ENCODE measurements at regions not wholly inside any gene's neighbourhood (a gene's known extent, or its start where the extent isn't known, plus 50 kb on each side); places are given as distances from the start of the nearest gene placed in this dataset.

GRCh38 chr2:2619995-2620394 lies 288.9 kb upstream of the MYT1L start:
- no peak overlapping the region for H4K8ac ChIP-seq (ENCODE audit: extremely low read depth, insufficient read depth, low read length)
- ChIA-PET CTCF (ENCODE audit: partially characterized antibody) (interaction anchor here (1.5 kb wide), 1 partner anchor 15 kb away, joined by 4 read pairs; no protein-coding TSS in a partner anchor), POLR2A (ENCODE audit: partially characterized antibody) (no interaction called here)
- H2BK120ac ChIP-seq (replicated peaks; ENCODE audit: low read depth, low read length), result no peak overlapping the region
- no peak overlapping the region for H4K91ac ChIP-seq (replicated peaks; ENCODE audit: insufficient read length, low read length)
- DNase-seq (ENCODE audit: low read depth in 1 of 2, low spot score in 2 of 2) (no peak), FAIRE-seq (no peak)
- no peak overlapping the region for H3K4me2 ChIP-seq (ENCODE audit: insufficient read depth in 1 of 2, low read depth in 2 of 2, low read length in 2 of 2)
- no peaks in the 10 kb centered on the region for H3K4me1 ChIP-seq (replicated peaks in 1 of 4; ENCODE audit: control insufficient read depth in 3 of 4, insufficient read depth in 4 of 4, low read length in 3 of 4)
- no peak overlapping the region for H3K14ac ChIP-seq (ENCODE audit: insufficient read length)
- TF ChIP-seq USF2 (IDR thresholded peaks at IDR 0.05; ENCODE audit: low read length) (no peak), POLR2A (IDR thresholded peaks at IDR 0.05; ENCODE audit: control extremely low read depth in 1 of 2, low read depth in 2 of 2, low read length in 2 of 2) (no peak), FOSL1 (IDR thresholded peaks at IDR 0.05; ENCODE audit: insufficient read depth, low read depth, low read length) (no peak)
- H2AK5ac ChIP-seq (ENCODE audit: low read depth, low read length), result no peak overlapping the region
- no peaks in the 10 kb centered on the region for H3K23me2 ChIP-seq (ENCODE audit: low read depth, low read length)
- H3K56ac ChIP-seq (replicated peaks; ENCODE audit: insufficient read length, low read depth, low read length), result no peak overlapping the region
- no peak overlapping the region for H2BK12ac ChIP-seq (ENCODE audit: low read depth, low read length)
- no peaks in the 10 kb centered on the region for H3K79me1 ChIP-seq (ENCODE audit: low read depth, low read length)
- H3K27me3 ChIP-seq (replicated peaks in 1 of 4; ENCODE audit: control insufficient read depth in 3 of 4, extremely low read depth in 1 of 4, insufficient read depth in 3 of 4, low read length in 3 of 4), result no peaks in the 10 kb centered on the region
- H4K5ac ChIP-seq (ENCODE audit: insufficient read length, low read depth, low read length), result no peak overlapping the region
- H3K4me3 ChIP-seq (ENCODE audit: extremely low read depth in 1 of 4, insufficient read depth in 2 of 4, low read depth in 3 of 4, low read length in 4 of 4), result no peak overlapping the region
- H3K9me3 ChIP-seq (ENCODE audit: insufficient read depth in 2 of 2, low read depth in 1 of 2, low read length in 1 of 2), result no peaks in the 10 kb centered on the region
- H2BK15ac ChIP-seq (ENCODE audit: low read length), result no peak overlapping the region
- no peak overlapping the region for H3K23ac ChIP-seq (ENCODE audit: insufficient read length)
- no peaks in the 10 kb centered on the region for H3K36me3 ChIP-seq (ENCODE audit: control insufficient read depth in 2 of 4, insufficient read depth in 4 of 4, low read length in 3 of 4)
- 92% methylated on average over 8 of the region's 8 CpGs; no CpG with 5 or more reads in 1 of the 2 experiments for WGBS, 2 experiments (ENCODE audit: extremely low coverage in 1 of 2, insufficient coverage in 1 of 2, insufficient read length in 1 of 2, insufficient replicate concordance in 2 of 2, low coverage in 1 of 2, low lambda C conversion rate in 2 of 2, missing lambda C conversion rate in 1 of 2)
- H2BK5ac ChIP-seq (ENCODE audit: low read depth, low read length), result no peak overlapping the region
- H4K20me1 ChIP-seq (replicated peaks in 1 of 2; ENCODE audit: control insufficient read depth in 1 of 2, insufficient read depth in 2 of 2, low read length in 2 of 2), result no peaks in the 10 kb centered on the region
- H3K27ac ChIP-seq (ENCODE audit: low read depth, low read length), result no peak overlapping the region
- no peak overlapping the region for H2BK20ac ChIP-seq (ENCODE audit: low read length)
- H3K4ac ChIP-seq (replicated peaks; ENCODE audit: insufficient read length, low read depth, low read length), result no peak overlapping the region
- no peak overlapping the region for H2AFZ ChIP-seq (ENCODE audit: low read length)
- no peaks in the 10 kb centered on the region for H3K79me2 ChIP-seq (ENCODE audit: control insufficient read depth in 1 of 2, insufficient read depth in 2 of 2, low read length in 2 of 2)
- no peak overlapping the region for H3K9ac ChIP-seq (replicated peaks in 1 of 4; ENCODE audit: extremely low read depth in 1 of 4, low read depth in 3 of 4, low read length in 3 of 4)
- H3K18ac ChIP-seq (ENCODE audit: extremely low read depth, low read length), result no peak overlapping the region

Data from H1 (cell line).